ENCODE measurements at regions not wholly inside any gene's neighbourhood (a gene's known extent, or its start where the extent isn't known, plus 50 kb on each side); places are given as distances from the start of the nearest gene placed in this dataset.

GRCh38 chr9:85157772-85158171 is 488.2 kb downstream of the NTRK2 start:
- no peaks in the 10 kb centered on the region for H3K36me3 ChIP-seq
- intact Hi-C loops (cut with micrococcal nuclease) = no loop called here
- no peak overlapping the region for H3K4me3 ChIP-seq
- H3K9me3 ChIP-seq (replicated peaks) = peaks cover 9% of the 10 kb centered on the region
- no peak for DNase-seq
- H3K4me1 ChIP-seq = no peaks in the 10 kb centered on the region
- no peaks in the 10 kb centered on the region for H3K27me3 ChIP-seq (ENCODE audit: low read depth)
- H3K27ac ChIP-seq (replicated peaks) = no peak overlapping the region
- TF ChIP-seq CTCF (IDR thresholded peaks at IDR 0.05; ENCODE audit: borderline replicate concordance) = no peak

DNA sequence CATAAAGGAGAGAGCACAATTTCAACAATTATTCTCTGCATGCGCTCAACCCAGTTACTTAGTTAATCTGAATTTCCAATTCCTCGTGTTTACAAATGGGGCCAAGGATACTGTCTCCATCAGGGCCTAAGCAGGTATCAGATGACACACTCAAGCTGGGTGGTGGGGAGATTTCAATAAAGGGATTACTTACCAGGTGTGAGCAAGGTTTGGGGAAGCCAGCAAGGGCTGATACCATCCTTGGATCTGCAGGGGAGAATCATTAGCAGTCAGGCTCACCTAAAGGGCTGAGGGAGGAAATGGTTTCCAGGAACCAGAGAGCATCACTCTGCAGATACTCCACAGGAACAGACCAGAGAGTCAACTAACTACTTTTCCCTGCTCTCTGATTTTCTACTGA is 487.1 kb downstream of the NTRK2 start:
- DNase-seq = no peak
- Histone ChIP-seq H3K4me1 (no peaks in the 10 kb centered on the region), H3K27me3 (ENCODE audit: low read depth) (no peaks in the 10 kb centered on the region), H3K9me3 (replicated peaks) (no peaks in the 10 kb centered on the region), H3K36me3 (no peaks in the 10 kb centered on the region), H3K27ac (replicated peaks) (no peak overlapping the region), H3K4me3 (no peak overlapping the region)
- intact Hi-C loops (cut with micrococcal nuclease) = no loop called here
- TF ChIP-seq CTCF (IDR thresholded peaks at IDR 0.05; ENCODE audit: borderline replicate concordance) = no peak

DNA sequence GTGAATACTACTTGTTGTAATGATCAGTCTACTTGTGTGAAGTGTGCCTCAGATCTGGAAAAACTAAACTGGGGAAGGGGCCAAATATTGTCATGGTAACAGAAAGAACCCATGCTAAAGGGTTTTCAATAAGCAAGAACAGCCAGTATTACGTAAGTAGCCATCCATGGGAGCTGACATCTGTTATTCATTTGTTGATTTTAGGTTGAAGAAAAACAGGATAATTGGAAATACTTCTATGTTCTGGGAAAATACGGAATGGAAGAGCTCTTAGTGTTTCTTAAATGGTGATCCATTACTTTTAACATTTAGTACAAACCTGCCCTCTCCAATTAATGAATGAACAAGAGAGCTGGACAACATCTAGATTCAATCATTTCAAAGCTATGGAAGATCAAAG is 485.8 kb downstream of the NTRK2 start:
- no peak for DNase-seq
- H3K27ac ChIP-seq (replicated peaks) = no peak overlapping the region
- intact Hi-C loops (cut with micrococcal nuclease) = no loop called here

DNA sequence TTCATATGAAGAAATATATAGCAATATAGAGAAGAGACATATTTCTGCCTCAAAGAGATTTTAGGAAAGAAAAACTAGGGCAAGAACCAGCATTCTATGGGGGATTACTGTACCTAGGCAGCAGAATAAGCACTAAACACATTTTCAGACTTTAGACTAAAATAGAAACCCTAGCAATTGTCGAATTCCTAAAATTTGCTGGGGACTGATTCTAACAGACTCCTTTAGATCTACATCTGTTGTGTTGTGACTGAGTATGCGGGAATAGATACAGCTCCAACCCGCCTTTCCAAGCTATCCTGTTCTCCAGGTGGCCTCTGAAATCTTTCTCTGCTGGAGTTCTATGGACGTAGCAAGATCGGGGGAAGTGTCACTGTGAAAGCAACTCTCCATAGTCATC is 482.2 kb downstream of the NTRK2 start:
- Histone ChIP-seq H3K4me3 (no peak overlapping the region), H3K9me3 (replicated peaks) (no peaks in the 10 kb centered on the region), H3K36me3 (no peaks in the 10 kb centered on the region), H3K4me1 (no peaks in the 10 kb centered on the region), H3K27ac (replicated peaks) (no peak overlapping the region), H3K27me3 (ENCODE audit: low read depth) (peaks cover 13% of the 10 kb centered on the region)
- intact Hi-C loops (cut with micrococcal nuclease) = no loop called here
- no peak for TF ChIP-seq CTCF (IDR thresholded peaks at IDR 0.05; ENCODE audit: borderline replicate concordance)
- DNase-seq = no peak

More for the DNA sequence above, 485.8 kb downstream of the NTRK2 start:
- Histone ChIP-seq H3K4me1 (no peaks in the 10 kb centered on the region), H3K9me3 (replicated peaks) (no peaks in the 10 kb centered on the region), H3K36me3 (no peaks in the 10 kb centered on the region), H3K4me3 (no peak overlapping the region), H3K27me3 (ENCODE audit: low read depth) (no peaks in the 10 kb centered on the region)
- TF ChIP-seq CTCF (IDR thresholded peaks at IDR 0.05; ENCODE audit: borderline replicate concordance) = no peak

DNA sequence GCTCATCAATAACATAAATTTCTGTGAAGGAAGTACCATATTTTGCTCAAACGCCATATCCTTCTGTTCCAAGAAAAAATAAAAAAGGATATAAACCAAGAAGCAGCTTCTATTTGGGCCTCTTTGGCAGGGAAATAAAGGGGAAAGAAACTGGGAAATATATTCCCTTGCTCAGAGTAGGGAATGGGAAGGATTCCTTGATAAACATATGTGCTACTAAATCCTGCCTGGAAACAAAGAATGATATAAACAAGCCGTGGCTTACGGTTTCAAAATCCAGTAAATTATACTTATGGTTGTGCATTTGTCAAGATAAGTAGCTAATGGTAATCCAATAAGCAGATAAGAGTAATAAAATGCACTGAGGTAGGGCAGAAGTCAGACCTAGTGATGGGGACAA is 481.6 kb downstream of the NTRK2 start:
- H3K36me3 ChIP-seq = no peaks in the 10 kb centered on the region
- no peaks in the 10 kb centered on the region for H3K9me3 ChIP-seq (replicated peaks)
- intact Hi-C loops (cut with micrococcal nuclease) = no loop called here
- DNase-seq = no peak
- H3K27me3 ChIP-seq (ENCODE audit: low read depth) = peaks cover 13% of the 10 kb centered on the region
- H3K27ac ChIP-seq (replicated peaks) = no peak overlapping the region
- no peak overlapping the region for H3K4me3 ChIP-seq
- TF ChIP-seq CTCF (IDR thresholded peaks at IDR 0.05; ENCODE audit: borderline replicate concordance) = no peak
- H3K4me1 ChIP-seq = no peaks in the 10 kb centered on the region

Measured in left ventricle myocardium inferior (tissue), 1 donor.